ENCODE measurements at regions not wholly inside any gene's neighbourhood (a gene's known extent, or its start where the extent isn't known, plus 50 kb on each side); places are given as distances from the start of the nearest gene placed in this dataset.
A peak's percentile ranks its signal among the peaks of the same experiment; 100 is the strongest.
"Not testable (repeated sequence)": the region's sequence is repeated elsewhere in the genome, so short reads cannot be mapped to it uniquely, and the experiment has no call there.

- no peaks in the 10 kb centered on the region for H3K9me3 ChIP-seq (ENCODE audit: insufficient read depth, low read length)
- TF ChIP-seq YY1 (IDR thresholded peaks at IDR 0.05; ENCODE audit: insufficient read depth, insufficient read length), result no peak
- TF ChIP-seq SUZ12 (IDR thresholded peaks at IDR 0.05; ENCODE audit: extremely low read depth, insufficient read depth, insufficient read length), result no peak
- no peak for TF ChIP-seq ZNF274 (IDR thresholded peaks at IDR 0.05; ENCODE audit: low read depth, low read length)
Observed at GRCh38 chr17:34068571-34068970, 186.5 kb upstream of the CCL2 start.

GRCh38 chr17:34070712-34071111, 184.4 kb upstream of the CCL2 start:
- no peak for DNase-seq (ENCODE audit: low read depth, low spot score)
- H3K27me3 ChIP-seq (ENCODE audit: insufficient read depth, insufficient read length), result no peaks in the 10 kb centered on the region
- no peaks in the 10 kb centered on the region for H3K4me1 ChIP-seq (ENCODE audit: insufficient read depth, insufficient read length)
- no peaks in the 10 kb centered on the region for H3K9me3 ChIP-seq (ENCODE audit: insufficient read depth, low read length)
- TF ChIP-seq YY1 (IDR thresholded peaks at IDR 0.05; ENCODE audit: insufficient read depth, insufficient read length) (no peak), ZNF274 (IDR thresholded peaks at IDR 0.05; ENCODE audit: low read depth, low read length) (no peak), SUZ12 (IDR thresholded peaks at IDR 0.05; ENCODE audit: extremely low read depth, insufficient read depth, insufficient read length) (no peak)
- no peak overlapping the region for H3K4me3 ChIP-seq (ENCODE audit: insufficient read length, low read depth)
- no peak overlapping the region for H3K9ac ChIP-seq (ENCODE audit: insufficient read length, low read depth)
- no peaks in the 10 kb centered on the region for H3K36me3 ChIP-seq (ENCODE audit: insufficient read depth, insufficient read length, low read length)

More at GRCh38 chr17:34068571-34068970, 186.5 kb upstream of the CCL2 start:
- Histone ChIP-seq H3K4me1 (ENCODE audit: insufficient read depth, insufficient read length) (no peaks in the 10 kb centered on the region), H3K9ac (ENCODE audit: insufficient read length, low read depth) (no peak overlapping the region), H3K27me3 (ENCODE audit: insufficient read depth, insufficient read length) (no peaks in the 10 kb centered on the region), H3K4me3 (ENCODE audit: insufficient read length, low read depth) (no peak overlapping the region), H3K36me3 (ENCODE audit: insufficient read depth, insufficient read length, low read length) (no peaks in the 10 kb centered on the region)
- DNase-seq (ENCODE audit: low read depth, low spot score), result no peak

DNA sequence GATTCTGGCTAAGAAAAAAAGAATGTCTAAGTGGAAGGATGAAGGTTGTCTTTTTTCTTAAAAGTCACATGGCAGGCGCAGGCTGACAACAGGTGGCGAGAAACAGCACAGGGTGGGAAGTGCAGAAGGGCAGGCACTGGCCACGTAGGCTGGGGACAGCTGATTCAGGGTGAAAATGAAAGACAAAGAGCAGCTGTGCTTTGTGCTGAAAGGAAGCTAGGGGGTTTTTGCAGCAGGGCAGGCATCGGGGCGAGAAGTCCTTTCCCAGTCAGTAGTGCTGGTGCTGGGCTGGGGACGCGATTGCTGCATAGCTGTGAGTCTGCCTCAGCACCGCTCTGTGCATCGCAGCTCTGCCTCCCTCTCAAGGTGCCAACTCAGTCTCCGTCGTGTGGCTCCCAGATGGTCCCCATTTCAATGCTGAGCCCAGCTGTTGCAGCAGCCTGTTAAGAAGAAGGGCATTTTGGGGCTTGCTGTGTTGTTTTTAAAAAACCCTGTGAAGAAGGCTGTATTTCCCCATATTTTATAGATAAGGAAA, 183.1 kb upstream of the CCL2 start:
- Histone ChIP-seq H3K4me3 (ENCODE audit: insufficient read length, low read depth) (no peak overlapping the region), H3K9ac (ENCODE audit: insufficient read length, low read depth) (no peak overlapping the region), H3K4me1 (ENCODE audit: insufficient read depth, insufficient read length) (no peaks in the 10 kb centered on the region), H3K27me3 (ENCODE audit: insufficient read depth, insufficient read length) (no peaks in the 10 kb centered on the region), H3K9me3 (ENCODE audit: insufficient read depth, low read length) (no peaks in the 10 kb centered on the region), H3K36me3 (ENCODE audit: insufficient read depth, insufficient read length, low read length) (no peaks in the 10 kb centered on the region)
- TF ChIP-seq SUZ12 (IDR thresholded peaks at IDR 0.05; ENCODE audit: extremely low read depth, insufficient read depth, insufficient read length), result no peak
- TF ChIP-seq YY1 (IDR thresholded peaks at IDR 0.05; ENCODE audit: insufficient read depth, insufficient read length), result no peak
- no peak for TF ChIP-seq ZNF274 (IDR thresholded peaks at IDR 0.05; ENCODE audit: low read depth, low read length)
- DNase-seq (ENCODE audit: low read depth, low spot score), result no peak

GRCh38 chr17:34075076-34075475, 180.0 kb upstream of the CCL2 start:
- DNase-seq (ENCODE audit: low read depth, low spot score), result no peak
- Histone ChIP-seq H3K9ac (ENCODE audit: insufficient read length, low read depth) (no peak overlapping the region), H3K9me3 (ENCODE audit: insufficient read depth, low read length) (no peaks in the 10 kb centered on the region), H3K4me3 (ENCODE audit: insufficient read length, low read depth) (no peak overlapping the region), H3K4me1 (ENCODE audit: insufficient read depth, insufficient read length) (peaks cover 3% of the 10 kb centered on the region), H3K27me3 (ENCODE audit: insufficient read depth, insufficient read length) (no peaks in the 10 kb centered on the region), H3K36me3 (ENCODE audit: insufficient read depth, insufficient read length, low read length) (no peaks in the 10 kb centered on the region)
- TF ChIP-seq YY1 (IDR thresholded peaks at IDR 0.05; ENCODE audit: insufficient read depth, insufficient read length) (no peak), ZNF274 (IDR thresholded peaks at IDR 0.05; ENCODE audit: low read depth, low read length) (no peak), SUZ12 (IDR thresholded peaks at IDR 0.05; ENCODE audit: extremely low read depth, insufficient read depth, insufficient read length) (no peak)

- H3K9ac ChIP-seq (ENCODE audit: insufficient read length, low read depth), result no peak overlapping the region
- DNase-seq (ENCODE audit: low read depth, low spot score), result no peak
Observed at GRCh38 chr17:34076743-34077631, 178.1 kb upstream of the CCL2 start.

DNA sequence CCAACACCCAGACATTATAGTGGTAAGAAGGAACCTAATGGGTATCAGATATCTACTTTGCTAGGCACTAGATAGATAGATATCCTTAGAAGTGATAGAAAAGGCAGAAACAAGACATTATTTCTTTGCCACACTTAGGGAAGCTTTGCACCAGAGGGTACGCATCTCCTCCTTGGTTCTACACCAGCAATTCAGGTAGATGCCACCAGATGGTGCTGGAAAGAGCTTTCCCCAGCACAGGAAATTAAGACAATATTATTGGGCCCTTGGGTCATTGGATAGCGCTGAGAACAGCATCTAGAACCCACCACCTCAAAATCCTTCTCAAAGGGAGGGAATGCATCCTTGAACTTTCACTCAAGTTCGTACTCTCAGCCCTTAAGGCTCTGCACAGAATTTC, 173.8 kb upstream of the CCL2 start:
- Histone ChIP-seq H3K27me3 (ENCODE audit: insufficient read depth, insufficient read length) (no peaks in the 10 kb centered on the region), H3K4me1 (ENCODE audit: insufficient read depth, insufficient read length) (peaks cover 3% of the 10 kb centered on the region), H3K4me3 (ENCODE audit: insufficient read length, low read depth) (no peak overlapping the region), H3K36me3 (ENCODE audit: insufficient read depth, insufficient read length, low read length) (no peaks in the 10 kb centered on the region), H3K9ac (ENCODE audit: insufficient read length, low read depth) (no peak overlapping the region), H3K9me3 (ENCODE audit: insufficient read depth, low read length) (no peaks in the 10 kb centered on the region)
- no peak for TF ChIP-seq YY1 (IDR thresholded peaks at IDR 0.05; ENCODE audit: insufficient read depth, insufficient read length)
- TF ChIP-seq ZNF274 (IDR thresholded peaks at IDR 0.05; ENCODE audit: low read depth, low read length), result no peak
- TF ChIP-seq SUZ12 (IDR thresholded peaks at IDR 0.05; ENCODE audit: extremely low read depth, insufficient read depth, insufficient read length), result no peak
- DNase-seq (ENCODE audit: low read depth, low spot score), result peak; percentile 9

More at GRCh38 chr17:34076743-34077631, 178.1 kb upstream of the CCL2 start:
- H3K4me3 ChIP-seq (ENCODE audit: insufficient read length, low read depth), result no peak overlapping the region
- no peaks in the 10 kb centered on the region for H3K27me3 ChIP-seq (ENCODE audit: insufficient read depth, insufficient read length)
- no peaks in the 10 kb centered on the region for H3K9me3 ChIP-seq (ENCODE audit: insufficient read depth, low read length)
- H3K4me1 ChIP-seq (ENCODE audit: insufficient read depth, insufficient read length), result peaks cover 3% of the 10 kb centered on the region
- no peaks in the 10 kb centered on the region for H3K36me3 ChIP-seq (ENCODE audit: insufficient read depth, insufficient read length, low read length)
- TF ChIP-seq ZNF274 (IDR thresholded peaks at IDR 0.05; ENCODE audit: low read depth, low read length), result no peak
- TF ChIP-seq YY1 (IDR thresholded peaks at IDR 0.05; ENCODE audit: insufficient read depth, insufficient read length), result no peak
- TF ChIP-seq SUZ12 (IDR thresholded peaks at IDR 0.05; ENCODE audit: extremely low read depth, insufficient read depth, insufficient read length), result no peak

- Histone ChIP-seq H3K4me1 (ENCODE audit: insufficient read depth, insufficient read length) (peaks cover under 1% of the 10 kb centered on the region), H3K9ac (ENCODE audit: insufficient read length, low read depth) (no peak overlapping the region), H3K4me3 (ENCODE audit: insufficient read length, low read depth) (no peak overlapping the region), H3K36me3 (ENCODE audit: insufficient read depth, insufficient read length, low read length) (no peaks in the 10 kb centered on the region), H3K9me3 (ENCODE audit: insufficient read depth, low read length) (no peaks in the 10 kb centered on the region), H3K27me3 (ENCODE audit: insufficient read depth, insufficient read length) (no peaks in the 10 kb centered on the region)
- DNase-seq (ENCODE audit: low read depth, low spot score), result no peak
- TF ChIP-seq YY1 (IDR thresholded peaks at IDR 0.05; ENCODE audit: insufficient read depth, insufficient read length), result no peak
- TF ChIP-seq SUZ12 (IDR thresholded peaks at IDR 0.05; ENCODE audit: extremely low read depth, insufficient read depth, insufficient read length), result no peak
- TF ChIP-seq ZNF274 (IDR thresholded peaks at IDR 0.05; ENCODE audit: low read depth, low read length), result no peak
Observed at GRCh38 chr17:34082404-34082803, 172.7 kb upstream of the CCL2 start.

- not testable (repeated sequence) for H3K4me3 ChIP-seq (ENCODE audit: insufficient read length, low read depth); DNase-seq (ENCODE audit: low read depth, low spot score); H3K27me3 ChIP-seq (ENCODE audit: insufficient read depth, insufficient read length); H3K36me3 ChIP-seq (ENCODE audit: insufficient read depth, insufficient read length, low read length); H3K9ac ChIP-seq (ENCODE audit: insufficient read length, low read depth); H3K9me3 ChIP-seq (ENCODE audit: insufficient read depth, low read length); H3K4me1 ChIP-seq (ENCODE audit: insufficient read depth, insufficient read length)
Observed at GRCh38 chr17:34089042-34089441, 166.0 kb upstream of the CCL2 start.
